ENCODE measurements at regions not wholly inside any gene's neighbourhood (a gene's known extent, or its start where the extent isn't known, plus 50 kb on each side); places are given as distances from the start of the nearest gene placed in this dataset.

- no peaks in the 10 kb centered on the region for H3K27me3 ChIP-seq (ENCODE audit: control insufficient read depth in 2 of 2, insufficient read depth in 2 of 2, low read length in 2 of 2)
- H3K9me3 ChIP-seq (replicated peaks; ENCODE audit: control insufficient read depth, insufficient read depth, low read length), result no peaks in the 10 kb centered on the region
- no peak overlapping the region for H3K9ac ChIP-seq (replicated peaks; ENCODE audit: extremely low read depth, insufficient read depth, low read length)
- DNase-seq (ENCODE audit: low read depth, low spot score) (no peak), FAIRE-seq (no peak)
- ChIA-PET POLR2A (no interaction called here), CTCF (interaction anchor here (1.6 kb wide), 1 partner anchor 76 kb away, joined by 7 read pairs; no protein-coding TSS in a partner anchor)
- no TSS peak for BruUV-seq (replicated peaks)
- H3K4me1 ChIP-seq (ENCODE audit: control insufficient read depth, extremely low read depth, insufficient read depth, low read length), result peaks cover 18% of the 10 kb centered on the region
- H3K4me2 ChIP-seq (ENCODE audit: insufficient read depth, low read length), result no peak overlapping the region
- no peaks in the 10 kb centered on the region for H3K36me3 ChIP-seq (ENCODE audit: control insufficient read depth in 2 of 2, extremely low read depth in 1 of 2, insufficient read depth in 2 of 2, low read length in 2 of 2)
- intact Hi-C loops (cut with micrococcal nuclease), result loop anchor here (5.0 kb wide), 2 partner anchors 173 to 248 kb away; no protein-coding TSS in a partner anchor
- no peaks in the 10 kb centered on the region for H4K20me1 ChIP-seq (replicated peaks; ENCODE audit: control insufficient read depth, extremely low read depth, insufficient read depth, low read length)
- no peaks in the 10 kb centered on the region for H3K9me1 ChIP-seq (replicated peaks; ENCODE audit: control insufficient read depth, extremely low read depth, insufficient read depth, low read length)
- H3K27ac ChIP-seq (ENCODE audit: insufficient read depth, low read depth, low read length), result no peak overlapping the region
- no peak for TF ChIP-seq GATA2 (IDR thresholded peaks at IDR 0.05; ENCODE audit: insufficient read depth, insufficient read length, low read depth, low read length)
- TF ChIP-seq MYC (IDR thresholded peaks at IDR 0.05; ENCODE audit: low read depth, low read length), result no peak
- TF ChIP-seq JUN (IDR thresholded peaks at IDR 0.05; ENCODE audit: borderline replicate concordance, insufficient read depth, insufficient read length, low read depth), result no peak
- no peak for TF ChIP-seq MAX (IDR thresholded peaks at IDR 0.05; ENCODE audit: insufficient read depth, insufficient read length)
- TF ChIP-seq POLR2A (IDR thresholded peaks at IDR 0.05; ENCODE audit: low read depth, low read length), result no peak
- TF ChIP-seq EZH2 (IDR thresholded peaks at IDR 0.05; ENCODE audit: borderline replicate concordance, low read depth, low read length, severe bottlenecking), result no peak
- no peak for TF ChIP-seq CTCF (IDR thresholded peaks at IDR 0.05; ENCODE audit: extremely low read depth in 1 of 2, insufficient read depth in 1 of 2, low read depth in 1 of 2, low read length in 2 of 2)
- no peak for TF ChIP-seq FOS (IDR thresholded peaks at IDR 0.05; ENCODE audit: borderline replicate concordance, insufficient read depth, low read length)
- TF ChIP-seq POLR2AphosphoS5 (IDR thresholded peaks at IDR 0.05; ENCODE audit: insufficient read depth, low read depth, low read length), result no peak
- H3K4me3 ChIP-seq (replicated peaks in 1 of 3; ENCODE audit: insufficient read depth in 1 of 3, low read depth in 1 of 3, low read length in 3 of 3), result no peak overlapping the region
- dilution Hi-C loops (cut with MboI; ENCODE audit: extremely low pct_ligation_motif_present, low sequenced_read_pairs), result no loop called here
- H2AFZ ChIP-seq (ENCODE audit: low read depth, low read length), result no peak overlapping the region
- H3K79me2 ChIP-seq (ENCODE audit: control insufficient read depth, insufficient read depth, low read length), result no peaks in the 10 kb centered on the region
Observed at GRCh38 chr6:150494241-150494640, 105.4 kb upstream of the PLEKHG1 start.

Measured in endothelial cell of umbilical vein (primary cell).